DOHH2 (cell line): ENCODE measurements at regions not wholly inside any gene's neighbourhood (a gene's known extent, or its start where the extent isn't known, plus 50 kb on each side); places are given as distances from the start of the nearest gene placed in this dataset.

Source experiments
- CTCF ChIP-seq: fragments of 200-600 bp; sonication (generic); IDR thresholded peaks from one replicate; pipeline ENCODE4 v1.5.1; 2014; ENCODE audit warnings: antibody characterized with exemption, mild to moderate bottlenecking, low read depth, low read length; ENCODE audit not compliant: poor library complexity, severe bottlenecking
- EZH2phosphoT487 ChIP-seq: fragments of 200-600 bp; sonication (generic); IDR thresholded peaks from 2 replicates; pipeline ENCODE4 v1.6.1; 2017; ENCODE audit warnings: borderline replicate concordance, mild to moderate bottlenecking, antibody characterized with exemption, low read length, moderate library complexity, mixed read lengths

GRCh38 chr7:9719303-9719702 is 1254.4 kb upstream of the PHF14 start:
- TF ChIP-seq CTCF (no peak), EZH2phosphoT487 (no peak)
